Body of pancreas (tissue), 4 donors: ENCODE measurements at regions not wholly inside any gene's neighbourhood (a gene's known extent, or its start where the extent isn't known, plus 50 kb on each side); places are given as distances from the start of the nearest gene placed in this dataset.

Source experiments
- ATAC-seq: fragments of 150-250 bp; one replicate; pipeline ENCODE4 v1.9.1; 2016
- DNase-seq, 4 donors: peaks; one replicate each; pipeline ENCODE4 v3.0.0-alpha.2; 2019
- H3K27ac ChIP-seq, 4 donors: fragments of 200-600 bp; sonication (generic); 1 replicate in 3 of 4; 2 replicates in 1 of 4; pipeline versions ENCODE4 v1.5.1 to v1.6.1; 2016 to 2019; ENCODE audit warnings: mild to moderate bottlenecking in 1 of 4, mixed read lengths in 1 of 4, moderate library complexity in 1 of 4
- H3K27me3 ChIP-seq, 2 donors: fragments of 200-600 bp; sonication (generic); one replicate each; pipeline ENCODE4 v1.6.0; 2016; ENCODE audit warnings: mild to moderate bottlenecking in 1 of 2
- H3K36me3 ChIP-seq, 2 donors: fragments of 200-600 bp; sonication (generic); replicated peaks in 1 of 2; 2 replicates each; pipeline ENCODE4 v1.5.1; 2016; ENCODE audit warnings: low read depth in 2 of 2; ENCODE audit not compliant: insufficient read depth in 1 of 2
- H3K4me1 ChIP-seq: fragments of 200-600 bp; sonication (generic); one replicate; pipeline ENCODE4 v1.6.0; 2016
- H3K4me3 ChIP-seq, 2 donors: fragments of 200-600 bp; sonication (generic); 1 replicate in 1 of 2; 2 replicates in 1 of 2; pipeline ENCODE4 v1.5.1; 2016 to 2019
- H3K9me3 ChIP-seq, 3 donors: fragments of 200-600 bp; sonication (generic); 1 replicate in 2 of 3; 2 replicates in 1 of 3; pipeline ENCODE4 v1.5.1; 2016
- CTCF ChIP-seq, 7 experiments: fragments of 450-650 bp in 4 of 7; fragments of 200-600 bp in 3 of 7; sonication (generic) in 3 of 7; IDR thresholded peaks; one replicate each; pipeline ENCODE4 v1.5.1; 2016 to 2019; ENCODE audit warnings: antibody characterized with exemption in 7 of 7
- POLR2A ChIP-seq, 3 donors: fragments of 450-650 bp; IDR thresholded peaks; one replicate each; pipeline ENCODE4 v1.6.1; 2016; ENCODE audit warnings: antibody characterized with exemption in 3 of 3, mild to moderate bottlenecking in 2 of 3
- WGBS, 2 donors: methylation state at CpG; one replicate each; pipeline ENCODE4 v1.1.5; 2017; 5-methylcytosine and 5-hydroxymethylcytosine counted together
- intact Hi-C: fragments of 100-400 bp; cut with DNase I; formaldehyde crosslinking; loops from one replicate; pipeline ENCODE4 v1.15.1; 2023

- TF ChIP-seq CTCF (IDR thresholded peaks at IDR 0.05): no peak
- TF ChIP-seq POLR2A (IDR thresholded peaks at IDR 0.05): no peak
- no peaks in the 10 kb centered on the region for H3K36me3 ChIP-seq
- no peaks in the 10 kb centered on the region for H3K9me3 ChIP-seq
- intact Hi-C loops: no loop called here
- WGBS, 2 donors: 52 to 66% methylated on average over 4 of the region's 4 CpGs
- no peak overlapping the region for H3K4me3 ChIP-seq
- no peaks in the 10 kb centered on the region for H3K27me3 ChIP-seq
- H3K4me1 ChIP-seq: no peaks in the 10 kb centered on the region
- no peak overlapping the region for H3K27ac ChIP-seq
- ATAC-seq (no peak), DNase-seq (no peak)
Observed at GRCh38 chr12:76193961-76194360, 109.5 kb upstream of the NAP1L1 start.

GRCh38 chr12:76192416-76192815, 107.9 kb upstream of the NAP1L1 start:
- intact Hi-C loops: no loop called here
- ATAC-seq: no peak
- no peaks in the 10 kb centered on the region for H3K4me1 ChIP-seq
- TF ChIP-seq POLR2A (IDR thresholded peaks at IDR 0.05) (no peak), CTCF (IDR thresholded peaks at IDR 0.05) (no peak)
- H3K9me3 ChIP-seq: no peaks in the 10 kb centered on the region
- H3K4me3 ChIP-seq: no peak overlapping the region
- no peak overlapping the region for H3K27ac ChIP-seq
- H3K36me3 ChIP-seq: no peaks in the 10 kb centered on the region
- no peak for DNase-seq
- no peaks in the 10 kb centered on the region for H3K27me3 ChIP-seq
- 69% methylated on average over 4 of the region's 4 CpGs for WGBS, 2 donors

GRCh38 chr12:76190299-76190698, 105.8 kb upstream of the NAP1L1 start:
- DNase-seq (no peak), ATAC-seq (no peak)
- Histone ChIP-seq H3K4me3 (no peak overlapping the region), H3K9me3 (no peaks in the 10 kb centered on the region), H3K27me3 (no peaks in the 10 kb centered on the region), H3K36me3 (no peaks in the 10 kb centered on the region), H3K4me1 (no peaks in the 10 kb centered on the region), H3K27ac (no peak overlapping the region)
- 53 to 57% methylated on average over 2 of the region's 2 CpGs for WGBS, 2 donors
- intact Hi-C loops: no loop called here
- TF ChIP-seq CTCF (IDR thresholded peaks at IDR 0.05) (no peak), POLR2A (IDR thresholded peaks at IDR 0.05) (no peak)

- TF ChIP-seq POLR2A (IDR thresholded peaks at IDR 0.05) (no peak), CTCF (IDR thresholded peaks at IDR 0.05) (no peak)
- no peak overlapping the region for H3K4me3 ChIP-seq
- ATAC-seq (no peak), DNase-seq (no peak)
- no peaks in the 10 kb centered on the region for H3K4me1 ChIP-seq
- intact Hi-C loops: no loop called here
- no peaks in the 10 kb centered on the region for H3K9me3 ChIP-seq
- 75 to 85% methylated on average over 2 of the region's 2 CpGs for WGBS, 2 donors
- no peaks in the 10 kb centered on the region for H3K27me3 ChIP-seq
- no peak overlapping the region for H3K27ac ChIP-seq
- no peaks in the 10 kb centered on the region for H3K36me3 ChIP-seq
Observed at GRCh38 chr12:76189851-76190250, 105.4 kb upstream of the NAP1L1 start.

GRCh38 chr12:76187177-76187576, 102.7 kb upstream of the NAP1L1 start:
- H3K4me1 ChIP-seq: no peaks in the 10 kb centered on the region
- TF ChIP-seq CTCF (IDR thresholded peaks at IDR 0.05): no peak
- no peak for TF ChIP-seq POLR2A (IDR thresholded peaks at IDR 0.05)
- H3K27ac ChIP-seq: no peak overlapping the region
- H3K9me3 ChIP-seq: no peaks in the 10 kb centered on the region
- H3K36me3 ChIP-seq: no peaks in the 10 kb centered on the region
- intact Hi-C loops: no loop called here
- 47 to 61% methylated on average over 1 of the region's 1 CpG for WGBS, 2 donors
- no peaks in the 10 kb centered on the region for H3K27me3 ChIP-seq
- ATAC-seq: no peak
- no peak overlapping the region for H3K4me3 ChIP-seq
- no peak for DNase-seq
